Astrocyte (in vitro differentiated cells and primary cell): ENCODE measurements at regions not wholly inside any gene's neighbourhood (a gene's known extent, or its start where the extent isn't known, plus 50 kb on each side); places are given as distances from the start of the nearest gene placed in this dataset.
A peak's percentile ranks its signal among the peaks of the same experiment; 100 is the strongest.

ENCODE experiments used
- DNase-seq: peaks from one replicate; pipeline ENCODE4 v3.0.0-alpha.2; 2010; ENCODE audit warnings: low read depth
- FAIRE-seq: peaks from 2 replicates; lab custom pipeline; 2011; peaks lifted over from hg19 to GRCh38; lab: Jason Lieb, UNC
- H2AFZ ChIP-seq: 2 replicates; pipeline ENCODE4 v1.6.0; 2012; ENCODE audit warnings: low read depth, low read length, inconsistent platforms
- H3K27ac ChIP-seq: 2 replicates; pipeline ENCODE4 v1.5.1; 2011; ENCODE audit warnings: low read depth, low read length, inconsistent platforms
- H3K27me3 ChIP-seq: 2 replicates; pipeline ENCODE4 v1.6.0; 2011; ENCODE audit warnings: low read length, inconsistent platforms; ENCODE audit not compliant: insufficient read depth
- H3K36me3 ChIP-seq: 2 replicates; pipeline ENCODE4 v1.5.1; 2011; ENCODE audit warnings: low read length, inconsistent platforms; ENCODE audit not compliant: insufficient read depth
- H3K4me1 ChIP-seq: 2 replicates; pipeline ENCODE4 v1.5.1; 2011; ENCODE audit warnings: low read length, inconsistent platforms; ENCODE audit not compliant: insufficient read depth
- H3K4me2 ChIP-seq: 2 replicates; pipeline ENCODE4 v1.6.0; 2012; ENCODE audit warnings: low read length, inconsistent platforms
- H3K4me3 ChIP-seq: 2 replicates; pipeline ENCODE4 v1.5.1; 2011; ENCODE audit warnings: low read depth, mild to moderate bottlenecking, low read length, inconsistent platforms; ENCODE audit not compliant: insufficient read depth
- H3K79me2 ChIP-seq: 2 replicates; pipeline ENCODE4 v1.6.0; 2012; ENCODE audit warnings: mild to moderate bottlenecking, low read length, inconsistent platforms; ENCODE audit not compliant: insufficient read depth
- H3K9ac ChIP-seq: 2 replicates; pipeline ENCODE4 v1.6.0; 2012; ENCODE audit warnings: mild to moderate bottlenecking, low read length, inconsistent platforms
- H3K9me3 ChIP-seq: 2 replicates; pipeline ENCODE4 v1.5.1; 2012; ENCODE audit warnings: low read depth, mild to moderate bottlenecking, low read length, inconsistent platforms; ENCODE audit not compliant: insufficient read depth
- H4K20me1 ChIP-seq: 2 replicates; pipeline ENCODE4 v1.6.0; 2012; ENCODE audit warnings: low read length, inconsistent platforms; ENCODE audit not compliant: insufficient read depth
- H3K27ac Mint-ChIP-seq: one replicate; pipeline ENCODE4 v1.8.0; 2021; ENCODE audit warnings: mild to moderate bottlenecking, mixed read lengths; ENCODE audit not compliant: unreplicated experiment
- H3K27me3 Mint-ChIP-seq: one replicate; pipeline ENCODE4 v1.8.0; 2021; ENCODE audit warnings: low read depth, mixed read lengths; ENCODE audit not compliant: unreplicated experiment
- H3K36me3 Mint-ChIP-seq: one replicate; pipeline ENCODE4 v1.8.0; 2021; ENCODE audit warnings: low read depth, mixed read lengths; ENCODE audit not compliant: unreplicated experiment
- H3K4me1 Mint-ChIP-seq: one replicate; pipeline ENCODE4 v1.8.0; 2021; ENCODE audit warnings: low read depth, mixed read lengths; ENCODE audit not compliant: unreplicated experiment
- H3K4me3 Mint-ChIP-seq: one replicate; pipeline ENCODE4 v1.8.0; 2021; ENCODE audit warnings: mild to moderate bottlenecking, moderate library complexity, mixed read lengths; ENCODE audit not compliant: unreplicated experiment
- H3K9me3 Mint-ChIP-seq: one replicate; pipeline ENCODE4 v1.8.0; 2021; ENCODE audit warnings: mild to moderate bottlenecking, mixed read lengths; ENCODE audit not compliant: unreplicated experiment
- EZH2 ChIP-seq: IDR thresholded peaks from 2 replicates; pipeline ENCODE4 v1.6.1; 2012; ENCODE audit warnings: mild to moderate bottlenecking, low read length, inconsistent platforms; ENCODE audit not compliant: insufficient read depth
- TF ChIP-seq, protein P1 (sequence below): IDR thresholded peaks from 2 replicates; pipeline ENCODE4 v1.5.1; 2011; ENCODE audit warnings: low read depth, mild to moderate bottlenecking, inconsistent platforms, low read length, moderate library complexity; ENCODE audit not compliant: insufficient read depth

DNA sequence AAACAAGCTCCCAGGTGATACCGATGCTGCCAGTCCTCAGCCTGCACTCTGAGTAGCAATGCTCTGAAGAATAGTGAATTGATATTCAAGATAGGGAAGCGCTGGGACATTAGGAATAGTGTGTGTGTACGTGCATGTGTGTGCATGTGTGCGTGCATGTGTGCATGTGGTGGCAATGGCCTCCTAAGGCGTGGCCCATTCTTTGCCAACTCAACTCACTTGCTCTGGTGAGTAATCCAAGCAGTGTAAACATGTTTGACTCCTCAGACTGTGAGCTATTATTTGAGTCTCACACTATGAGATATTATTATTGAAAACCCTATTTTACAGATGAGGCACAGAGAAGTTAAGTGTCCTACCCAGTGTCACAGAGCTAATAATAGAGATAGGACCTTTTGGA is 186.6 kb downstream of the RAB11FIP2 start:
- Mint-ChIP-seq H3K27me3 (peaks cover 10% of the 10 kb centered on the region), H3K4me3 (no peak overlapping the region), H3K4me1 (no peaks in the 10 kb centered on the region), H3K9me3 (peaks cover 5% of the 10 kb centered on the region), H3K36me3 (no peaks in the 10 kb centered on the region), H3K27ac (no peak overlapping the region)
- Histone ChIP-seq H3K4me2 (no peak overlapping the region), H3K9ac (no peak overlapping the region), H2AFZ (no peak overlapping the region), H3K27ac (no peak overlapping the region), H3K27me3 (no peaks in the 10 kb centered on the region), H3K36me3 (no peaks in the 10 kb centered on the region), H4K20me1 (no peaks in the 10 kb centered on the region), H3K4me1 (no peaks in the 10 kb centered on the region), H3K9me3 (peaks cover 6% of the 10 kb centered on the region), H3K4me3 (no peak overlapping the region), H3K79me2 (no peaks in the 10 kb centered on the region)
- TF ChIP-seq, protein P1, sequence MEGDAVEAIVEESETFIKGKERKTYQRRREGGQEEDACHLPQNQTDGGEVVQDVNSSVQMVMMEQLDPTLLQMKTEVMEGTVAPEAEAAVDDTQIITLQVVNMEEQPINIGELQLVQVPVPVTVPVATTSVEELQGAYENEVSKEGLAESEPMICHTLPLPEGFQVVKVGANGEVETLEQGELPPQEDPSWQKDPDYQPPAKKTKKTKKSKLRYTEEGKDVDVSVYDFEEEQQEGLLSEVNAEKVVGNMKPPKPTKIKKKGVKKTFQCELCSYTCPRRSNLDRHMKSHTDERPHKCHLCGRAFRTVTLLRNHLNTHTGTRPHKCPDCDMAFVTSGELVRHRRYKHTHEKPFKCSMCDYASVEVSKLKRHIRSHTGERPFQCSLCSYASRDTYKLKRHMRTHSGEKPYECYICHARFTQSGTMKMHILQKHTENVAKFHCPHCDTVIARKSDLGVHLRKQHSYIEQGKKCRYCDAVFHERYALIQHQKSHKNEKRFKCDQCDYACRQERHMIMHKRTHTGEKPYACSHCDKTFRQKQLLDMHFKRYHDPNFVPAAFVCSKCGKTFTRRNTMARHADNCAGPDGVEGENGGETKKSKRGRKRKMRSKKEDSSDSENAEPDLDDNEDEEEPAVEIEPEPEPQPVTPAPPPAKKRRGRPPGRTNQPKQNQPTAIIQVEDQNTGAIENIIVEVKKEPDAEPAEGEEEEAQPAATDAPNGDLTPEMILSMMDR = no peak
- TF ChIP-seq EZH2 = no peak
- FAIRE-seq (no peak), DNase-seq (no peak)

DNA sequence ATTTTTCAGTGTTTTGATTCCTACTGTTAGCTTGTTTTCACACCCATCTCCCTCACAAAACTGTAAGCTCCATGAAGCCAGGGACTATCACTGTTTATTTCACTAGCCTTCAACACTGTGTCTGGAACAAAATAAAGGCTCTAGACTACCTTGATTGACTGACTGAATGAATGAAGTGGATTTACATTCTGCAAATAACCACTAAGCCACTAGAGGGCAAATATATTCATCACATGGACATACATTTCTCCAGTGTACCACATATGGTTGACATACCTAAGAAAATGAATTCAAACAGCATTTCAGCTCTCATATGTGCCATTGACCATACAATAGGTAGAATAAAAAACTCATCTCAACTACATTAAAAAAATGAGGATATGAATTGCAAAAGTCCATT is 185.9 kb downstream of the RAB11FIP2 start:
- TF ChIP-seq EZH2 = no peak
- TF ChIP-seq, protein P1 = peak; percentile 28
- no peaks in the 10 kb centered on the region for H3K4me1 Mint-ChIP-seq
- H3K9me3 ChIP-seq = peaks cover 3% of the 10 kb centered on the region
- no peaks in the 10 kb centered on the region for H3K79me2 ChIP-seq
- H3K27me3 Mint-ChIP-seq = peaks cover 15% of the 10 kb centered on the region
- no peaks in the 10 kb centered on the region for H3K4me1 ChIP-seq
- H3K36me3 Mint-ChIP-seq = no peaks in the 10 kb centered on the region
- H3K27me3 ChIP-seq = no peaks in the 10 kb centered on the region
- no peak overlapping the region for H3K4me3 Mint-ChIP-seq
- no peak overlapping the region for H3K27ac Mint-ChIP-seq
- H3K9me3 Mint-ChIP-seq = peaks cover under 1% of the 10 kb centered on the region
- H3K9ac ChIP-seq = no peak overlapping the region
- H3K4me2 ChIP-seq = no peak overlapping the region
- H3K36me3 ChIP-seq = no peaks in the 10 kb centered on the region
- no peak overlapping the region for H3K4me3 ChIP-seq
- no peak for FAIRE-seq
- DNase-seq = no peak
- H2AFZ ChIP-seq = no peak overlapping the region
- H4K20me1 ChIP-seq = no peaks in the 10 kb centered on the region
- H3K27ac ChIP-seq = no peak overlapping the region

DNA sequence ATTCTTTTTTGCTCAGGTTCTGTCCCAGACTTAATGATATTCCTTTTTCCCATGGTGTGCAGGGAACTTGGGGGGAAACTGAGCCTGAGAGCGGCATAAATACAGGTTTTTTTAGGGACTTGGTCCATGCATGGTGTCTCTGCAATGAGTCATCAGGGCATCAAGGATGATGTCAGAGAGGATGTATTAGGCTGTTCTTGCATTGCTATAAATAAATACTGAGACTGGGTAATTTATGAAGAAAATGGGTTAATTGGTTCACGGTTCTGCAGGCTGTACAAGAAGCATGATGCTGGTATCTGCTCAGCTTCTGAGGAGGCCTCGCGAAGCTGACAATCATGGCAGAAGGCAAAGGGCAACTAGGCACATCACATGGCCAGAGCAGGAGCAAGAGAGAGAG is 185.4 kb downstream of the RAB11FIP2 start:
- Mint-ChIP-seq H3K27me3 (peaks cover 15% of the 10 kb centered on the region), H3K27ac (no peak overlapping the region), H3K4me1 (no peaks in the 10 kb centered on the region), H3K9me3 (no peaks in the 10 kb centered on the region), H3K36me3 (no peaks in the 10 kb centered on the region), H3K4me3 (no peak overlapping the region)
- Histone ChIP-seq H3K9me3 (no peaks in the 10 kb centered on the region), H3K4me1 (no peaks in the 10 kb centered on the region), H3K36me3 (no peaks in the 10 kb centered on the region), H3K4me3 (no peak overlapping the region), H4K20me1 (no peaks in the 10 kb centered on the region), H3K27me3 (no peaks in the 10 kb centered on the region), H3K79me2 (no peaks in the 10 kb centered on the region), H2AFZ (no peak overlapping the region), H3K9ac (no peak overlapping the region), H3K4me2 (no peak overlapping the region), H3K27ac (no peak overlapping the region)
- TF ChIP-seq EZH2 = no peak
- TF ChIP-seq, protein P1 = no peak
- FAIRE-seq = no peak
- DNase-seq = no peak
